ENCODE measurements at regions not wholly inside any gene's neighbourhood (a gene's known extent, or its start where the extent isn't known, plus 50 kb on each side); places are given as distances from the start of the nearest gene placed in this dataset.

- TF ChIP-seq CTCF (IDR thresholded peaks at IDR 0.05): no peak
- no peak for TF ChIP-seq POLR2A (IDR thresholded peaks at IDR 0.05)
Measured at GRCh38 chr2:146544701-146545100, 1300.1 kb upstream of the ACVR2A start.

Data from uterus (tissue), 2 donors.